PC-9 (cell line): ENCODE measurements at regions not wholly inside any gene's neighbourhood (a gene's known extent, or its start where the extent isn't known, plus 50 kb on each side); places are given as distances from the start of the nearest gene placed in this dataset.

ENCODE experiments used
- BruUV-seq: library from RNA; stranded (reverse); fragments of 400-500 nt; replicated peaks from 2 replicates; lab custom pipeline; 2021; lab: Mats Ljungman, UMichigan
- CTCF ChIA-PET: fragments of 300-600 bp; sonication (Branson Sonifier 250); formaldehyde crosslinking; loops from one replicate; lab custom pipeline; 2022; ENCODE audit warnings: antibody characterized with exemption; lab: Charles Lee
- POLR2A ChIA-PET: fragments of 300-600 bp; sonication (Branson Sonifier 250); formaldehyde crosslinking; loops from one replicate; lab custom pipeline; 2022; ENCODE audit warnings: antibody characterized with exemption; ENCODE audit not compliant: unreplicated experiment; lab: Charles Lee
- DNase-seq, 2 experiments: peaks; one replicate each; pipeline versions ENCODE4 v3.0.0 to v3.0.0-alpha.2; 2015 to 2022; ENCODE audit warnings: mixed read lengths in 1 of 2
- H2AFZ ChIP-seq: fragments of 200-600 bp; sonication (generic); 2 replicates; pipeline ENCODE4 v1.8.1; 2017; ENCODE audit warnings: antibody characterized with exemption
- H3F3A ChIP-seq: fragments of 200-600 bp; sonication (generic); 2 replicates; pipeline ENCODE4 v1.8.1; 2017; ENCODE audit warnings: antibody characterized with exemption, mild to moderate bottlenecking, low read depth; ENCODE audit not compliant: insufficient read depth
- H3K27ac ChIP-seq: fragments of 200-600 bp; sonication (generic); 2 replicates; pipeline ENCODE4 v1.6.1; 2016; ENCODE audit warnings: mixed run types
- H3K27me3 ChIP-seq: fragments of 200-600 bp; sonication (generic); 2 replicates; pipeline ENCODE4 v1.6.1; 2016; ENCODE audit warnings: low read depth, mixed run types; ENCODE audit not compliant: insufficient read depth
- H3K36me3 ChIP-seq: fragments of 200-600 bp; sonication (generic); 2 replicates; pipeline ENCODE4 v1.6.1; 2016; ENCODE audit warnings: low read depth, mixed run types
- H3K4me1 ChIP-seq: fragments of 200-600 bp; sonication (generic); replicated peaks from 2 replicates; pipeline ENCODE4 v1.6.1; 2016; ENCODE audit warnings: mixed run types; ENCODE audit not compliant: insufficient read depth
- H3K4me2 ChIP-seq: fragments of 200-600 bp; sonication (generic); 2 replicates; pipeline ENCODE4 v1.6.1; 2017; ENCODE audit warnings: mixed run types
- H3K4me3 ChIP-seq: fragments of 200-600 bp; sonication (generic); 2 replicates; pipeline ENCODE4 v1.6.1; 2016; ENCODE audit warnings: mixed run types
- H3K79me2 ChIP-seq: fragments of 200-600 bp; sonication (generic); 2 replicates; pipeline ENCODE4 v1.6.1; 2017; ENCODE audit warnings: low read depth, mixed run types
- H3K9me2 ChIP-seq: fragments of 200-600 bp; sonication (generic); 2 replicates; pipeline ENCODE4 v1.8.1; 2017; ENCODE audit warnings: mild to moderate bottlenecking; ENCODE audit not compliant: insufficient read depth
- H3K9me3 ChIP-seq: fragments of 200-600 bp; sonication (generic); 2 replicates; pipeline ENCODE4 v1.8.1; 2016; ENCODE audit warnings: low read depth; ENCODE audit not compliant: insufficient read depth
- H4K20me1 ChIP-seq: fragments of 200-600 bp; sonication (generic); 2 replicates; pipeline ENCODE4 v1.8.1; 2017; ENCODE audit not compliant: insufficient read depth
- CTCF ChIP-seq: fragments of 200-600 bp; sonication (generic); conservative IDR thresholded peaks from 2 replicates; pipeline ENCODE4 v1.6.1; 2017; ENCODE audit warnings: mixed run types, antibody characterized with exemption, mild to moderate bottlenecking, moderate library complexity
- EZH2 ChIP-seq: fragments of 200-600 bp; sonication (generic); IDR thresholded peaks from 2 replicates; pipeline ENCODE4 v1.8.0; 2017; ENCODE audit warnings: antibody characterized with exemption, low read depth
- intact Hi-C: fragments of 100-400 bp; cut with micrococcal nuclease; formaldehyde crosslinking; loops from one replicate; pipeline ENCODE4 v1.10.0; 2022; ENCODE audit not compliant: unreplicated experiment

- Histone ChIP-seq H2AFZ (no peak overlapping the region), H3F3A (no peaks in the 10 kb centered on the region), H3K9me2 (no peaks in the 10 kb centered on the region), H4K20me1 (no peaks in the 10 kb centered on the region), H3K36me3 (no peaks in the 10 kb centered on the region), H3K79me2 (no peaks in the 10 kb centered on the region), H3K27ac (no peak overlapping the region), H3K9me3 (no peaks in the 10 kb centered on the region), H3K4me1 (no peaks in the 10 kb centered on the region), H3K27me3 (no peaks in the 10 kb centered on the region), H3K4me3 (no peak overlapping the region), H3K4me2 (no peak overlapping the region)
- ChIA-PET POLR2A (no interaction called here), CTCF (no interaction called here)
- no peak for DNase-seq
- intact Hi-C loops = no loop called here
- TF ChIP-seq CTCF = no peak
- BruUV-seq = no TSS peak
Measured at GRCh38 chr4:143046906-143047305, 137.8 kb upstream of the USP38 start.

GRCh38 chr4:143054971-143055370, 129.7 kb upstream of the USP38 start:
- ChIA-PET CTCF (interaction anchor here (0.6 kb wide), 1 partner anchor 10 kb away, joined by 4 read pairs; no protein-coding TSS in a partner anchor), POLR2A (no interaction called here)
- H3K36me3 ChIP-seq = no peaks in the 10 kb centered on the region

GRCh38 chr4:143055997-143056396, 128.7 kb upstream of the USP38 start:
- Histone ChIP-seq H3K9me2 (no peaks in the 10 kb centered on the region), H3K79me2 (no peaks in the 10 kb centered on the region), H3K9me3 (no peaks in the 10 kb centered on the region), H3K36me3 (no peaks in the 10 kb centered on the region), H2AFZ (no peak overlapping the region), H3K4me1 (no peaks in the 10 kb centered on the region), H3F3A (no peaks in the 10 kb centered on the region), H3K27me3 (no peaks in the 10 kb centered on the region), H3K4me2 (no peak overlapping the region), H3K27ac (no peak overlapping the region), H4K20me1 (no peaks in the 10 kb centered on the region), H3K4me3 (no peak overlapping the region)
- DNase-seq = no peak
- CTCF ChIA-PET = no interaction called here
- POLR2A ChIA-PET = no interaction called here
- intact Hi-C loops = no loop called here
- TF ChIP-seq CTCF (no peak), EZH2 (no peak)
- BruUV-seq = no TSS peak

More at GRCh38 chr4:143054971-143055370, 129.7 kb upstream of the USP38 start:
- no peaks in the 10 kb centered on the region for H3K4me1 ChIP-seq
- no peaks in the 10 kb centered on the region for H3K9me3 ChIP-seq
- no peak overlapping the region for H3K27ac ChIP-seq
- no peak overlapping the region for H3K4me3 ChIP-seq
- H2AFZ ChIP-seq = no peak overlapping the region
- BruUV-seq = no TSS peak
- H3K9me2 ChIP-seq = no peaks in the 10 kb centered on the region
- no peak for TF ChIP-seq CTCF
- TF ChIP-seq EZH2 = no peak
- no peaks in the 10 kb centered on the region for H4K20me1 ChIP-seq
- H3K4me2 ChIP-seq = no peak overlapping the region
- no peak for DNase-seq
- intact Hi-C loops = no loop called here
- H3K27me3 ChIP-seq = no peaks in the 10 kb centered on the region
- no peaks in the 10 kb centered on the region for H3K79me2 ChIP-seq
- no peaks in the 10 kb centered on the region for H3F3A ChIP-seq
